HepG2 (cell line): ENCODE measurements at regions not wholly inside any gene's neighbourhood (a gene's known extent, or its start where the extent isn't known, plus 50 kb on each side); places are given as distances from the start of the nearest gene placed in this dataset.

Source experiments
- ATAC-seq: fragments of 200-7000 bp; cut with Tn5 transposase; 3 replicates; pipeline ENCODE4 v1.9.1; 2020; ENCODE audit warnings: mild to moderate bottlenecking, moderate library complexity
- BruUV-seq: library from RNA; stranded (reverse); fragments of 400-500 nt; replicated peaks from 2 replicates; lab custom pipeline; 2021; lab: Mats Ljungman, UMichigan
- CTCF ChIA-PET: fragments of 300-600 bp; formaldehyde crosslinking; extraction: SDS; loops from one replicate; lab custom pipeline; 2021; ENCODE audit warnings: low total read pairs, inconsistent platforms, low intra/inter-chr PET ratio; lab: Yijun Ruan, JAX
- POLR2A ChIA-PET: fragments of 350-600 bp; sonication (Branson Sonifier 250); formaldehyde crosslinking; loops from one replicate; lab custom pipeline; 2020; ENCODE audit warnings: antibody characterized with exemption, inconsistent platforms; lab: Yijun Ruan, JAX
- DNase-seq: peaks from one replicate; pipeline ENCODE4 v3.0.0-alpha.2; 2015; ENCODE audit warnings: low spot score
- FAIRE-seq: peaks from 3 replicates; lab custom pipeline; 2011; peaks lifted over from hg19 to GRCh38; lab: Jason Lieb, UNC
- H2AFZ ChIP-seq: one replicate; pipeline ENCODE4 v1.6.1; 2011; ENCODE audit warnings: low read length, inconsistent platforms
- H3K27ac ChIP-seq: fragments of 300-600 bp; 3 replicates; pipeline ENCODE4 v1.8.0; 2011; ENCODE audit warnings: mixed run types, mild to moderate bottlenecking, mixed read lengths, low read length, inconsistent platforms; ENCODE audit not compliant: insufficient read depth; ENCODE audit errors: extremely low read length
- H3K27me3 ChIP-seq, 2 experiments: fragments of 200-600 bp in 1 of 2; 2 replicates in 1 of 2; 3 replicates in 1 of 2; pipeline versions ENCODE4 v1.6.0 to v1.8.0; 2011; ENCODE audit warnings: low read length in 2 of 2, mild to moderate bottlenecking in 2 of 2, moderate library complexity in 2 of 2, inconsistent platforms in 1 of 2; ENCODE audit not compliant: insufficient read depth in 2 of 2, control insufficient read depth in 1 of 2
- H3K36me3 ChIP-seq, 2 experiments: fragments of 200-600 bp in 1 of 2; replicated peaks in 1 of 2; 2 replicates in 1 of 2; 3 replicates in 1 of 2; pipeline versions ENCODE4 v1.5.1 to v1.8.0; 2011; ENCODE audit warnings: low read length in 2 of 2, inconsistent platforms in 1 of 2; ENCODE audit not compliant: insufficient read depth in 2 of 2, control insufficient read depth in 1 of 2
- H3K4me1 ChIP-seq: 2 replicates; pipeline ENCODE4 v1.5.1; 2012; ENCODE audit warnings: low read length, inconsistent platforms; ENCODE audit not compliant: insufficient read depth
- H3K4me2 ChIP-seq: 2 replicates; pipeline ENCODE4 v1.6.0; 2011; ENCODE audit warnings: low read depth, low read length, inconsistent platforms
- H3K4me3 ChIP-seq, 3 experiments: fragments of 200-600 bp in 1 of 3; sonication (generic), shearing (Covaris generic) in 1 of 3; replicated peaks in 1 of 3; 2 replicates each; pipeline ENCODE4 v1.5.1; 2011 to 2016; ENCODE audit warnings: low read length in 3 of 3, inconsistent platforms in 2 of 3, low read depth in 2 of 3, mild to moderate bottlenecking in 2 of 3, control low read depth in 1 of 3, mixed read lengths in 1 of 3; ENCODE audit not compliant: insufficient read depth in 1 of 3
- H3K79me2 ChIP-seq: one replicate; pipeline ENCODE4 v1.6.1; 2011; ENCODE audit warnings: low read length, inconsistent platforms; ENCODE audit not compliant: insufficient read depth
- H3K9ac ChIP-seq: 2 replicates; pipeline ENCODE4 v1.6.0; 2011; ENCODE audit warnings: mild to moderate bottlenecking, low read depth, low read length, inconsistent platforms; ENCODE audit not compliant: insufficient read depth
- H3K9me3 ChIP-seq: 2 replicates; pipeline ENCODE4 v1.5.1; 2012; ENCODE audit warnings: mild to moderate bottlenecking, low read length
- H4K20me1 ChIP-seq: 2 replicates; pipeline ENCODE4 v1.6.0; 2011; ENCODE audit warnings: inconsistent platforms, mild to moderate bottlenecking, low read length, moderate library complexity; ENCODE audit not compliant: insufficient read depth
- CBX1 ChIP-seq: IDR thresholded peaks from one replicate; pipeline ENCODE4 v1.6.1; 2016; ENCODE audit warnings: antibody characterized with exemption, low read depth
- MED8 ChIP-seq: sonication (generic); formaldehyde crosslinking; IDR thresholded peaks from 2 replicates; pipeline ENCODE4 v1.8.1; 2023; ENCODE audit warnings: mild to moderate bottlenecking, missing genetic modification reagents; ENCODE audit not compliant: insufficient replicate concordance
- PCBP1 ChIP-seq: fragments of 200-400 bp; formaldehyde crosslinking; IDR thresholded peaks from 2 replicates; pipeline ENCODE4 v1.6.1; 2017; ENCODE audit warnings: mild to moderate bottlenecking, low read depth, low read length, borderline replicate concordance
- SP1 ChIP-seq, 2 experiments: fragments of 450-650 bp in 1 of 2; sonication (generic) in 1 of 2; formaldehyde crosslinking in 1 of 2; IDR thresholded peaks; 2 replicates each; pipeline versions ENCODE4 v1.4.0 to v1.6.1; 2016 to 2020; ENCODE audit warnings: missing genetic modification reagents in 1 of 2
- TBX3 ChIP-seq: fragments of 450-650 bp; IDR thresholded peaks from 2 replicates; pipeline ENCODE4 v1.6.1; 2017; ENCODE audit warnings: antibody characterized with exemption, mild to moderate bottlenecking, inconsistent platforms, borderline replicate concordance
- TMF1 ChIP-seq: sonication (generic); formaldehyde crosslinking; IDR thresholded peaks from 2 replicates; pipeline ENCODE4 v1.8.1; 2022; ENCODE audit warnings: low read depth, missing genetic modification reagents
- ZNF260 ChIP-seq: sonication (generic); formaldehyde crosslinking; IDR thresholded peaks from 2 replicates; pipeline ENCODE4 v1.4.0; 2020; ENCODE audit warnings: missing genetic modification reagents, low read depth, mild to moderate bottlenecking, borderline replicate concordance
- ZNF431 ChIP-seq: sonication (generic); formaldehyde crosslinking; IDR thresholded peaks from 2 replicates; pipeline ENCODE4 v1.9.0; 2022; ENCODE audit warnings: missing genetic modification reagents, low read depth, mild to moderate bottlenecking, borderline replicate concordance
- ZNF761 ChIP-seq: sonication (generic); formaldehyde crosslinking; conservative IDR thresholded peaks from 2 replicates; pipeline ENCODE4 v1.4.0; 2020; ENCODE audit warnings: mild to moderate bottlenecking, missing genetic modification reagents
- whole genome bisulfite sequencing: methylation state at CpG from one replicate; pipeline ENCODE4 v1.1.6; 2017; ENCODE audit warnings: low lambda C conversion rate; 5-methylcytosine and 5-hydroxymethylcytosine counted together
- in situ Hi-C: cut with HindIII; loops from 2 replicates; pipeline ENCODE4 v1.10.0; 2017; ENCODE audit warnings: low pct_unique_long_range_greater_than_20kb; ENCODE audit not compliant: extremely low pct_ligation_motif_present
- intact Hi-C: fragments of 100-400 bp; cut with micrococcal nuclease; formaldehyde crosslinking; loops from one replicate; pipeline ENCODE4 v1.10.0; 2022; ENCODE audit not compliant: unreplicated experiment
- TF ChIP-seq, protein P1 (sequence below): sonication (generic); formaldehyde crosslinking; IDR thresholded peaks from 2 replicates; pipeline ENCODE4 v1.9.0; 2021; ENCODE audit warnings: missing genetic modification reagents, mild to moderate bottlenecking, borderline replicate concordance

DNA sequence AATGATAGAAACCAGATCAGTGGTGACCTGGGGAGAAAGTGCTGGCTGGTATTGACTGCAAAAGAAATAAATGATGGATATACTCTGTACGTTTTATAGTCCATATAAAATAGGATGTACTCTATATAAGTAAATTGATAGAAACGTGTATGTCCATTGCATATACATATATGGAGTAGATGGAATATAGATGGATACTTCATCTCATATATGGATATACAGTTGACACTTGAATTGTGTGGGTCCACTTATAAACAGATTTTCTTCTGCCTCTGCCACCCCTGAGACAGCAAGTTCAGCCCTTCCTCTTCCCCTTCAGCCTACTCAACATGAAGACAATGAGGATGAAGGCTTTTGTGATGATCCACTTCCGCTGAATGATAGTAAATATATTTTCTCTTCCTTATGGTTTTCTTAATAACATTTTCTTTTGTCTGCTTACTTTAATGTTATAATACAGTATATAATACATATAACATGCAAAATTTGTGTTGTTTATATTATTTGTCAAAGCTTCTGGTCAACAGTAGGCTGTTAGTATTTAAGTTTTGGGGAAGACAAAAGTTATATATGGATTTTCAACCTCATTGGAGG, 76.1 kb upstream of the MYCN start:
- Histone ChIP-seq H3K4me3 (no peak overlapping the region), H2AFZ (no peak overlapping the region), H3K79me2 (no peaks in the 10 kb centered on the region), H3K4me2 (no peak overlapping the region), H3K9me3 (no peaks in the 10 kb centered on the region), H4K20me1 (no peaks in the 10 kb centered on the region)
- in situ Hi-C loops: no loop called here
- ChIA-PET POLR2A (no interaction called here), CTCF (no interaction called here)
- ATAC-seq (no peak), FAIRE-seq (no peak), DNase-seq (no peak)
- BruUV-seq: no TSS peak
- 32% methylated on average over 3 of the region's 3 CpGs for WGBS
- no peak for TF ChIP-seq ZNF260 (CRISPR knock-in tag)
- TF ChIP-seq TBX3: no peak
- no peak for TF ChIP-seq PCBP1
- TF ChIP-seq ZNF431 (CRISPR knock-in tag): no peak
- no peak for TF ChIP-seq CBX1
- TF ChIP-seq, all 625 proteins: peak for 0
- no peaks in the 10 kb centered on the region for H3K36me3 ChIP-seq
- no peaks in the 10 kb centered on the region for H3K27me3 ChIP-seq
- intact Hi-C loops: no loop called here
- no peaks in the 10 kb centered on the region for H3K4me1 ChIP-seq
- no peak overlapping the region for H3K27ac ChIP-seq
- H3K9ac ChIP-seq: no peak overlapping the region

DNA sequence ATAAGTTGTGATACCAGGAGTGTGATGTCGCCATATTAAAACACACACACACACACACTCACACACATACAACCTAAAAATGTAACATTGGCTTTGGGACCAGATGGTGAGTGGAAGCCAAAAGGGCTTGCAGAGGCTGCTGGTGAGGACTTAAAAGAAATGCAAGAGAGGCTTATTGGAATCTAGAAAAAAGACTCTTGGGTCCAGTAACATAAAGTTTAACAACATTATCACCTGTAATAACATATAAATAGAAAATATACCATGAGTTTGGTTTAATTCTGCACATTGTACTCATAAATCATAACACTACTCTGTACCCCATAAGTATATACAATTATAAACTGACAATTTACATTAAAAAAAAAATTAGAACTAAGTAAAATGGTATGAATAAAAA, 74.4 kb upstream of the MYCN start:
- Histone ChIP-seq H3K9ac (no peak overlapping the region), H3K4me2 (no peak overlapping the region), H3K27me3 (0 out of 5 replicates have a peak, but pooled peaks cover 0 to 3% of the 10 kb centered on the region in 2 experiments), H3K79me2 (no peaks in the 10 kb centered on the region), H3K4me1 (no peaks in the 10 kb centered on the region), H4K20me1 (no peaks in the 10 kb centered on the region), H3K36me3 (no peaks in the 10 kb centered on the region), H3K27ac (no peak overlapping the region), H3K4me3 (no peak overlapping the region), H2AFZ (no peak overlapping the region), H3K9me3 (no peaks in the 10 kb centered on the region)
- TF ChIP-seq MED8 (CRISPR knock-in tag) (no peak), TMF1 (no peak), ZNF761 (no peak), SP1 (IDR thresholded peaks at IDR 0.05) (no peak), SP1 (CRISPR knock-in tag; IDR thresholded peaks at IDR 0.05) (no peak)
- TF ChIP-seq, protein P1, sequence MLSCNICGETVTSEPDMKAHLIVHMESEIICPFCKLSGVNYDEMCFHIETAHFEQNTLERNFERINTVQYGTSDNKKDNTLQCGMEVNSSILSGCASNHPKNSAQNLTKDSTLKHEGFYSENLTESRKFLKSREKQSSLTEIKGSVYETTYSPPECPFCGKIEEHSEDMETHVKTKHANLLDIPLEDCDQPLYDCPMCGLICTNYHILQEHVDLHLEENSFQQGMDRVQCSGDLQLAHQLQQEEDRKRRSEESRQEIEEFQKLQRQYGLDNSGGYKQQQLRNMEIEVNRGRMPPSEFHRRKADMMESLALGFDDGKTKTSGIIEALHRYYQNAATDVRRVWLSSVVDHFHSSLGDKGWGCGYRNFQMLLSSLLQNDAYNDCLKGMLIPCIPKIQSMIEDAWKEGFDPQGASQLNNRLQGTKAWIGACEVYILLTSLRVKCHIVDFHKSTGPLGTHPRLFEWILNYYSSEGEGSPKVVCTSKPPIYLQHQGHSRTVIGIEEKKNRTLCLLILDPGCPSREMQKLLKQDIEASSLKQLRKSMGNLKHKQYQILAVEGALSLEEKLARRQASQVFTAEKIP (CRISPR knock-in tag): no peak
- no TSS peak for BruUV-seq
- ChIA-PET POLR2A (no interaction called here), CTCF (no interaction called here)
- 76% methylated on average over 1 of the region's 1 CpG for WGBS
- no peak for FAIRE-seq
- in situ Hi-C loops: no loop called here
- ATAC-seq: no peak
- no peak for DNase-seq
- intact Hi-C loops: no loop called here
